ENCODE measurements at regions not wholly inside any gene's neighbourhood (a gene's known extent, or its start where the extent isn't known, plus 50 kb on each side); places are given as distances from the start of the nearest gene placed in this dataset.
"Not testable (repeated sequence)": the region's sequence is repeated elsewhere in the genome, so short reads cannot be mapped to it uniquely, and the experiment has no call there.

DNA sequence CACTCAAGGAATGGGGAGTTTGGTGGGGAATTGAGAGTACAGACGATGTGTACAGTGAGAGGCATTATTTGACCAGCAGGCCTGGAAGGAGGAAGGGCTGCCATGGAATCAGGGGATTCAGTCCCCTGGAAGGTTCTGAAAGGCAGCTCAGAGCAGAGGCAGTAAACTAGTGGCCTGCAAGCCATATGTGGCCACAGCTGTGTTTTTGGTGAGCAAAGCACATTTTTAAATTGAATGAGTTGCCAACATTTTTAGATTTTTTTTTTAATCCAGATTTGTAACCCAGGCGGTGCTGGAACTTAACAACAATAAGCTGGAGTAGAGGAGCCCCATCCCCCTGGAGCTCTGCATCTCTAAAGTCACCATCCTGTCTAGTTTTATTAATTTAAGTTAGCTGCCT is 95.3 kb upstream of the IPO5 start:
- DNase-seq (ENCODE audit: low read depth), result no peak

DNA sequence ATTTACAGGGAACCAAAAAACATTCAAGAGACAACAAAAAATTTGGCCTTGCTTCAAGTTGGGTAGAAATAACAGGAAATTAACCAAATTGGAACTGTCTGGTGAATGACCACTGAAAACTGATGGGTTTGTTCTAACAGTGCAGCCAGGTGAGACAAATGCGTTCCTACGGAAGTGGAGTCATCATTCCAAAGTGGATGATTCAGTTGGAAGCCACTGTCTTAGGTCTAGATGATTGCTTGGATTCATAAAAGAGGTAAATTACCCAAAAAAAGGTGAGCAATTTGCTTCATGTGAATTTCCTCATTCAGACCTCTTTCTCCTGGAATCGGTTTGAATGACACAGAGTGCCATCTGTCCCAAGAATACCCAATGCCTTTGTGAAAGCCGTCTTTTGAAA is 87.1 kb upstream of the IPO5 start:
- no peak for DNase-seq (ENCODE audit: low read depth)

GRCh38 chr13:97866751-97867150 is 86.7 kb upstream of the IPO5 start:
- DNase-seq (ENCODE audit: low read depth), result no peak

DNA sequence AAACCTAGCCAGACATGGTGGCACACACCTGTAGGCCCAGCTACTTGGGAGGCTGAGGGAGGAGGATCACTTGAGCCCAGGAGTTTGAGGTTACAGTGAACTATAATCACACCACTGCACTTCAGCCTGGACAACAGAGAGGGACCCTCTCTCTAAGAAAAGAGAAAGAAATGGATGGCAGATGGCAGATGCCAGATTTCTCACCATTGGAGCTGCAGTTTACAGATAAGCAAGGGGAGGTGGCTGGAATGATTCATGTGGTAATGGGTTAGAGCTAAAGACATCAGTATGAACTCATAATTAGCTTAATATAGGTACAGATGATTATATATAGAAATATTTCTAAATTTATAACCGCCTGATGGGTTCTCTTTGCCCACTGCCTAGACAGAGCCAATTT is 80.1 kb upstream of the IPO5 start:
- no peak for DNase-seq (ENCODE audit: low read depth)

DNA sequence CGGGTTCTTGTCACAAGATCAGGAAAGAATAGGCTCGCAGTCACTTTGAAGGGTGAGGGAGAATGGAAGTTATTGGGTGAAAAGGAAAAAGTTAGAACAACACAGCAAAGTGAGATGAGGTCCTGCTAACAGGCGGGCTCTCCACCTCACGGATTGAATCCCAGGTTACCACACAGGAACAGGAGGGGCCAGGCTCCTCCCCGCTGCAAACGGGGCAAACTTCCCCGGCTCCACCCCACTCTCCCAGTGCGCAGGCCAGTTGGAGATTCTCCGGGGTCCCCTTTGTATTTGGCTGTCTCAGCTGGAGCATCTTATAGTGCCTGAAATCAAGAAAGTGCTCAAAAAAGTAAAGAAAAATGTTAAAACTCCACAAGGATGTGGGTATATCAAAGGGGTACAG is 78.3 kb upstream of the IPO5 start:
- DNase-seq (ENCODE audit: low read depth), result no peak

- DNase-seq (ENCODE audit: low read depth), result no peak
Measured at GRCh38 chr13:97875911-97876310, 77.6 kb upstream of the IPO5 start.

DNA sequence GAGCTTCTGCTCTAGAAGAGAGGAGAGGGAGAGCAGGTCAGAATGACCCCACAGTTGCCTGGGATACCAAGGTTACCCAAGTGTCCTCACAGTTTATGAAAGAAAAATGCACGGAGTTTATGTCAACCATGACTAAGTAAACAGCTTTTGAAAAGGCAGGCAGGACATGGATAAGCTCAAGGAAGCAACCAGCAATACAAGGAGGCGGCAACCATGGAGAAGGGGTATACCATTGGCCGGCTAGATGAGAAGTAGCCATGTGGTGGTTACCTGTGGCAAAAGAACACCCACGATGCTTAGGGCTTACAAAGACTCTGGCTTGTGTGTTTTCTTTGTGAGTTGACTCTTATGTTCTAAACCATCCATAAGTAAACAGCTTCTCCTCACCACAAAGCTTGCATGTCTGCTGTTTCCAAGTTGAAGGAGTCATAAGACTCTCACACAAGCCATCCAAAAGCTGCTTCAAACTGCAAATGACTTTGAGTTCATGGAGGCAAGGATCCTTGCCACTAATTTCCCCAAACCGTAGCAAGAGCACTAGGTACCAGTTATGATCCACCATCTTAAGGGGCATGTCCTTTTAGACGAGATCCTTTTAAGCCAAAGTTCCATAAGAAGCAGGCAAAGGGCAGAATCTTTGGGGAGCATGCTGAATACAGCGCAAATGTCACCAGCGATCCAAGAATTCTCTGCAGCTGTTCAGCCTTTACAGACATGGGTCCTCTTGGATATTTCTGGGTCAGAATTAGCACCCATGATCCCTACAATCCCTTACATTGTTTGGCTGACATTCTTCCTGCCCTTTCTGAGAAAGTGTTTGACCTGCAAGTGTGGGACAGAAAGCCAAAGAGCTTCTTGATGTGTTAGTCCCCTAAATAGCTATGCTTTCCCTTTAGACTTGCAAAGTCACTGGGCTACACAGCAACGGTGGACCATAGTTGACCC is 74.8 kb upstream of the IPO5 start:
- DNase-seq (ENCODE audit: low read depth), result no peak

GRCh38 chr13:97879646-97880310 is 73.7 kb upstream of the IPO5 start:
- peak; percentile 59 for DNase-seq (ENCODE audit: low read depth)

GRCh38 chr13:97880311-97880675 is 73.2 kb upstream of the IPO5 start:
- DNase-seq (ENCODE audit: low read depth), result no peak

- DNase-seq (ENCODE audit: low read depth), result no peak
Measured at GRCh38 chr13:97881556-97881955, 71.9 kb upstream of the IPO5 start.

GRCh38 chr13:97883396-97883795 is 70.1 kb upstream of the IPO5 start:
- no peak for DNase-seq (ENCODE audit: low read depth)

GRCh38 chr13:97884707-97885468 is 68.6 kb upstream of the IPO5 start:
- DNase-seq (ENCODE audit: low read depth), result no peak

GRCh38 chr13:97885641-97886040 is 67.8 kb upstream of the IPO5 start:
- DNase-seq (ENCODE audit: low read depth), result no peak

DNA sequence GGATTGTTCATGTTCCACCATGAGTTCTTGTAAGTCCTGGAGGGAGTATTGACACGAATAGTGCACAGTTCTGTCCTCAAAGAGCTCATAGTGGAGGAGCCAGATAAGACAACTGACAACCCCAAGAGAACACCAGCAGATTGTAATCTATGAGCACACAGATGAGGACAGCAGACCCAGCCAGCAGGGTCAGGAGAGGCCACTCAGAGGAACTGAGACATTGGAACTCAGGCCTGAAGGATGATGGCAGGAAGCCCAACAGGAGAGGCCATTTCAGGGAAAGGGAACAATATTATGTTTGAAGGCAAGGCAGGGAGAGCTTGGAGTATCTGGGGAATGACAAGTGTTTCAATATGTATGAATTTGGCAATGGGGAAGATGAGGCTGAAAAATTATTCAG is 63.7 kb upstream of the IPO5 start:
- DNase-seq (ENCODE audit: low read depth), result no peak

DNA sequence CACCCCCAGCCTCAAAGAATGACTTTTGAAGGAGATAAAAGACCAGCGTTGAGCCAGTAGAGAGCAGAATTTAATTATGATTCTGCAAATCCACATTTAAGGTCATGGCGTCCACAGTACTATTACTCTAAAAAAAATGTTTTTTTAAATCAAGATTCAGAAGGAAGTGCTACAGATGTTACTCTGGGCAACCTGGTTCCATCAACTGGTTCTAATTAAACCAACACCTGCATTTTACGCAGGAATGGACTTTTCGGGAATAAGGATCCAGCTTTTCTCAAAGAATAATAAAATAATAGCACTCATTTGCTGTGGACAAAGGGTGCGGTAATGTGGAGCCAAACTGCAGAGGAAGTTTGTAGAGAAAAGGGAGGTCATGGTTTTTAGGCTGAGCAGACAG is 62.9 kb upstream of the IPO5 start:
- DNase-seq (ENCODE audit: low read depth), result no peak

DNA sequence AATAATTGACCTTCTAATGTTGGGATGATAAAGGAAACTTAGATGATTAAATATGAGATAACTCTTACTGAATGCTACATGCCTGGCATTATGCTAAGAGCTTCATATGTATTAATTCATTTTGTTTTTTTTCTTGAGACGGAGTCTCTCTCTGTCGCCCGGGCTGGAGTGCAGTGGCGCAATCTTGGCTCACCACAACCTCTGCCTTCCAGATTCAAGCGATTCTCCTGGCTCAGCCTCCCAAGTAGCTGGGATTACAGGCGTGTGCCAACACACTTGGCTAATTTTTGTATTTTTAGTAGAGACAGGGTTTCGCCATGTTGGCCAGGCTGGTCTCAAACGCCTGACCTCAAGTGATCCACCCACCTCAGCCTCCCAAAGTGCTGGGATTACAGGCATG is 61.5 kb upstream of the IPO5 start:
- not testable (repeated sequence) for DNase-seq (ENCODE audit: low read depth)

DNA sequence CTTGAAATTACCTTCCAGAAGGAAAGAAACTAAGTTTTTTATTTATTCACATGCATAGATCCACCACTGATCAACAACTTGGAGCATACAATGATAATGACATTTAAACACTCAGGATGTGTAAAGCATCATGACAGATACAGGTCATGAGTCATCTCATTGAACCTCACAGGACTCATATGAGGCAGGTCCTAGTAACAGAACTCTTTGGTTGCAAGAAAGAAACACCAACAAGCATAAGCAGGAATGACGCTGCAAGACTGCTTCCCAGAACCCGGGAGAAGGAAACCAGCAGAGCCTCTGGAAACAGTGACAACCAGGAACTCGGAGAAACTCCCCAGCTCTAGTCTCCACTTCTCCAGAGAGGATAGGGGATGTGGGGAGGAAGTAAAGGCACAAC is 60.8 kb upstream of the IPO5 start:
- no peak for DNase-seq (ENCODE audit: low read depth)

GRCh38 chr13:97895383-97895782 is 58.1 kb upstream of the IPO5 start:
- no peak for DNase-seq (ENCODE audit: low read depth)

- no peak for DNase-seq (ENCODE audit: low read depth)
Measured at GRCh38 chr13:97896446-97896845, 57.0 kb upstream of the IPO5 start.

- DNase-seq (ENCODE audit: low read depth), result no peak
Measured at GRCh38 chr13:97901716-97902115, 51.8 kb upstream of the IPO5 start.
